LNCaP clone FGC (cell line): ENCODE measurements at regions not wholly inside any gene's neighbourhood (a gene's known extent, or its start where the extent isn't known, plus 50 kb on each side); places are given as distances from the start of the nearest gene placed in this dataset.
"Not testable (repeated sequence)": the region's sequence is repeated elsewhere in the genome, so short reads cannot be mapped to it uniquely, and the experiment has no call there.

ENCODE experiments used
- DNase-seq: peaks from one replicate; pipeline ENCODE4 v3.0.0-alpha.2; 2011; ENCODE audit warnings: low read depth
- H3K4me3 ChIP-seq: 2 replicates; pipeline ENCODE4 v1.5.1; 2011; ENCODE audit warnings: mild to moderate bottlenecking, low read depth, low read length, control low read depth
- TF ChIP-seq, protein P1 (sequence below): IDR thresholded peaks from 2 replicates; pipeline ENCODE4 v1.5.1; 2012; ENCODE audit warnings: mild to moderate bottlenecking; ENCODE audit not compliant: control insufficient read depth, insufficient read depth; ENCODE audit errors: extremely low read depth

- DNase-seq: no peak
- TF ChIP-seq, protein P1, sequence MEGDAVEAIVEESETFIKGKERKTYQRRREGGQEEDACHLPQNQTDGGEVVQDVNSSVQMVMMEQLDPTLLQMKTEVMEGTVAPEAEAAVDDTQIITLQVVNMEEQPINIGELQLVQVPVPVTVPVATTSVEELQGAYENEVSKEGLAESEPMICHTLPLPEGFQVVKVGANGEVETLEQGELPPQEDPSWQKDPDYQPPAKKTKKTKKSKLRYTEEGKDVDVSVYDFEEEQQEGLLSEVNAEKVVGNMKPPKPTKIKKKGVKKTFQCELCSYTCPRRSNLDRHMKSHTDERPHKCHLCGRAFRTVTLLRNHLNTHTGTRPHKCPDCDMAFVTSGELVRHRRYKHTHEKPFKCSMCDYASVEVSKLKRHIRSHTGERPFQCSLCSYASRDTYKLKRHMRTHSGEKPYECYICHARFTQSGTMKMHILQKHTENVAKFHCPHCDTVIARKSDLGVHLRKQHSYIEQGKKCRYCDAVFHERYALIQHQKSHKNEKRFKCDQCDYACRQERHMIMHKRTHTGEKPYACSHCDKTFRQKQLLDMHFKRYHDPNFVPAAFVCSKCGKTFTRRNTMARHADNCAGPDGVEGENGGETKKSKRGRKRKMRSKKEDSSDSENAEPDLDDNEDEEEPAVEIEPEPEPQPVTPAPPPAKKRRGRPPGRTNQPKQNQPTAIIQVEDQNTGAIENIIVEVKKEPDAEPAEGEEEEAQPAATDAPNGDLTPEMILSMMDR: no peak
- H3K4me3 ChIP-seq: no peak overlapping the region
Observed at GRCh38 chr14:53401646-53402045, 248.5 kb upstream of the DDHD1 start.

DNA sequence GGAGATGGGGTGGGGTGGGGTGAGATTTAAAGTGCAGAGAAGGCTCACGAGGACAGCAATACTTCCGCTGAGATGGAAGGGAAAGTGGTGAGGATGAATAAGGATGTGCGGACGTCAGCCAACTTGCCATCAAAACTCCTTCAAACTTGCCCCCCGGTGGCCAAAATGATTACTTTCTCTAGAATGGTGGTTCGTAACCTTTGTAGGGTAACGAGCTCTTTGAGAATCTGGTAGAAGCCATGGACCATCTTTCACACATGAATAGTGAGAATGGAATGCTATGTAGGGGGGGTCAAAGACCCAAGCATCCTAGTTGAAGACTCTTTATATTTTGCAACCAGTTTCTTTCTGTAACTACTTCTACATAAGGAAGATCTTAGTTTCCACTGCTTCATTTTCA, 245.9 kb upstream of the DDHD1 start:
- no peak overlapping the region for H3K4me3 ChIP-seq
- DNase-seq: no peak
- TF ChIP-seq, protein P1: no peak

DNA sequence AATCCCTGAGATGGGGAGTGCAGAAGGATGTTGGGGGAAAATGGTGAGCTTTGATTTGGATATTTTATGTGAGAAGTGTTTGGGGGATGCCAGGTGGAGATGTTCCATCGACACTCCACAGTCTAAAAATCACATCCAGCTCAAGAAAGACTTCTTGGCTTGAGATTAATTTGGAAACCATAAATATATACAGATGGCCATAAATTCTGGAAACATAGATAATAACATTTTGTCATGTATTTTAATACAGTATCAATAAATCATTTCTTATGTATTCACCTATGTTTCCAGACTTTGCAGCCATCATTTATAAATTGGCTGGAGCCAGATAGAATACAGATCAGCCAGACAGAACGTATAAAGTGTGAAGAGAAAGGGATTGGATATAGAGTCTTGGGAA, 245.5 kb upstream of the DDHD1 start:
- no peak overlapping the region for H3K4me3 ChIP-seq
- TF ChIP-seq, protein P1: no peak
- DNase-seq: no peak

GRCh38 chr14:53395267-53395666, 242.1 kb upstream of the DDHD1 start:
- not testable (repeated sequence) for H3K4me3 ChIP-seq, DNase-seq

DNA sequence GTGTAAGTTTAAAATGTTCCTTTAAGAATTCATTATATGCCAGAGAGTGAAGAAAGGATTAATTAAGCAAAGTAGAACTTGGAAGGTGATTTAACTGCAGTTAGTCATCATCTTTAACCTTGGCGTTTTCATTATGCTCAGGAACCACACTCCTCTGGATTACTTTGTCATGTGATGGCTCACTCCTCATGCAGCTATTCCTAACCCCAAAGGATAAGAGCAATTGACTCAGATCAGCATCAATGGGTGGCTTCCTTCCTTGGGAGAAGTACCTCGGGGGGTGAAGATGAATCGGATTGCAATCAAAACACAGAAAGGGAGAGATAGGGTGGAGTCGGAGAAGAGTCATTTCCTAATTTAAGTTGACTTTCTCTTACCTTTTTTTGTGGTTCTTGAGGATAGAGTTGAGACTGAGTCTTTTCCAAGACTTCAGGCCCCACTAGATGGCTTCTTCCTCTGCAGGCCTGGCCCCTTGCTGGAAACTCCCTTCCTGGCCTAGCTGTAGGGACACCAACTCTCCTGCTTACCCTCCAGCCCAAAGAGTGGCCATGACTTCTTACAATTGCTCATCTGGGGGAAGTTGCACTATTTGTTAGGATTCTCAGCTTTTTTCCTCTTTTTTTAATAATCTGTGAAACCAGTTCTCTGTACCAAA, 238.6 kb upstream of the DDHD1 start:
- TF ChIP-seq, protein P1: no peak
- H3K4me3 ChIP-seq: no peak overlapping the region
- no peak for DNase-seq

DNA sequence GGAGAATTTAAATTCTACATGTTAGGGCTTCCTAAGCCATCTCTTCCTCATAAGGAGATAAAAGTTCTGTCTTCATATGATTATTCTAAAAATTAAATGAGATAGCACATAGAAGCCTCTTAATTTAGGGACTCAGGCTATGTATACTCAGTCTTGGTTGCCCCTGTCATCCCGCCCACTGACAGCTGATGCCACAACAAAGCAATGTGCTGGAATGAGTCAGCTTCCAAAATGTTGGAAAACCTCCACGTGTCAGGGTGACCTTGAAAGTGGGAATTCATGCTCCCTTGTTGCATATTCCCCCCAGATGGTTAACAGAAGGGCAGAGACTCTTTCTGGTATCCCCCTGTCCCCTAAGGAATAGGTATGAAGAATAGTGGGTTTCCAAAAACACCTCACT, 238.0 kb upstream of the DDHD1 start:
- H3K4me3 ChIP-seq: no peak overlapping the region
- no peak for DNase-seq
- TF ChIP-seq, protein P1: no peak

- no peak overlapping the region for H3K4me3 ChIP-seq
- TF ChIP-seq, protein P1: no peak
- DNase-seq: no peak
Observed at GRCh38 chr14:53390008-53390407, 236.9 kb upstream of the DDHD1 start.
